CD4-positive, alpha-beta T cell (primary cell): ENCODE measurements at regions not wholly inside any gene's neighbourhood (a gene's known extent, or its start where the extent isn't known, plus 50 kb on each side); places are given as distances from the start of the nearest gene placed in this dataset.

Source experiments
- ATAC-seq: fragments of 200-7000 bp; cut with Tn5 transposase; one replicate; pipeline ENCODE4 v1.10.0; 2022; ENCODE audit warnings: mild to moderate bottlenecking; ENCODE audit not compliant: poor library complexity
- CTCF ChIA-PET: fragments of 350-600 bp; sonication (Branson Sonifier 250); formaldehyde crosslinking; loops from one replicate; lab custom pipeline; 2021; ENCODE audit warnings: antibody characterized with exemption, inconsistent platforms; lab: Charles Lee
- POLR2A ChIA-PET: fragments of 350-600 bp; sonication (Branson Sonifier 250); formaldehyde crosslinking; loops from one replicate; lab custom pipeline; 2021; ENCODE audit warnings: antibody characterized with exemption, inconsistent platforms; lab: Charles Lee
- DNase-seq, 14 experiments: peaks; one replicate each; pipeline ENCODE4 v3.0.0-alpha.2; 2013 to 2020; ENCODE audit warnings: mixed read lengths in 2 of 14
- H3K27ac ChIP-seq, 2 donors: one replicate each; pipeline versions ENCODE4 v1.5.1 to v1.7.0; 2013; ENCODE audit warnings: low read length in 2 of 2, low read depth in 1 of 2, mild to moderate bottlenecking in 1 of 2
- H3K27me3 ChIP-seq, 2 experiments: 1 replicate in 1 of 2; 2 replicates in 1 of 2; pipeline versions ENCODE4 v1.6.1 to v1.7.0; 2013; ENCODE audit warnings: low read length in 2 of 2, control low read depth in 1 of 2, mild to moderate bottlenecking in 1 of 2, moderate library complexity in 1 of 2; ENCODE audit not compliant: insufficient read depth in 2 of 2, control insufficient read depth in 1 of 2
- H3K36me3 ChIP-seq: one replicate; pipeline ENCODE4 v1.6.1; 2013; ENCODE audit warnings: low read length, control low read depth; ENCODE audit not compliant: insufficient read depth
- H3K4me1 ChIP-seq: one replicate; pipeline ENCODE4 v1.6.1; 2013; ENCODE audit warnings: low read length, control low read depth; ENCODE audit not compliant: insufficient read depth
- H3K4me3 ChIP-seq: one replicate; pipeline ENCODE4 v1.5.1; 2013; ENCODE audit warnings: mild to moderate bottlenecking, low read length, moderate library complexity
- H3K9me3 ChIP-seq, 2 experiments: 1 replicate in 1 of 2; 2 replicates in 1 of 2; pipeline versions ENCODE4 v1.6.1 to v1.7.0; 2013; ENCODE audit warnings: low read length in 2 of 2, mild to moderate bottlenecking in 2 of 2, control low read depth in 1 of 2, moderate library complexity in 1 of 2; ENCODE audit not compliant: control insufficient read depth in 1 of 2, insufficient read depth in 1 of 2
- H3K27ac Mint-ChIP-seq: one replicate; pipeline ENCODE4 v1.8.0; 2020; ENCODE audit warnings: mixed read lengths
- H3K27me3 Mint-ChIP-seq: one replicate; pipeline ENCODE4 v1.8.0; 2021; ENCODE audit warnings: mixed read lengths
- H3K36me3 Mint-ChIP-seq: one replicate; pipeline ENCODE4 v1.8.0; 2021; ENCODE audit warnings: low read depth, mixed read lengths
- H3K4me1 Mint-ChIP-seq: one replicate; pipeline ENCODE4 v1.8.0; 2021; ENCODE audit warnings: low read depth, mixed read lengths
- H3K4me3 Mint-ChIP-seq: one replicate; pipeline ENCODE4 v1.8.0; 2020; ENCODE audit warnings: mild to moderate bottlenecking, mixed read lengths
- H3K9me3 Mint-ChIP-seq: one replicate; pipeline ENCODE4 v1.8.0; 2020; ENCODE audit warnings: mixed read lengths
- intact Hi-C, 2 experiments: fragments of 100-400 bp; cut with DNase I in 1 of 2; cut with micrococcal nuclease in 1 of 2; formaldehyde crosslinking; loops; one replicate each; pipeline versions ENCODE4 v1.15.1 to v1.9.0; 2023 to 2025; cut with DNase I, micrococcal nuclease
- TF ChIP-seq, protein P1 (sequence below): fragments of 200-600 bp; IDR thresholded peaks from one replicate; pipeline ENCODE4 v1.8.0; 2022; ENCODE audit warnings: antibody characterized with exemption, mild to moderate bottlenecking

DNA sequence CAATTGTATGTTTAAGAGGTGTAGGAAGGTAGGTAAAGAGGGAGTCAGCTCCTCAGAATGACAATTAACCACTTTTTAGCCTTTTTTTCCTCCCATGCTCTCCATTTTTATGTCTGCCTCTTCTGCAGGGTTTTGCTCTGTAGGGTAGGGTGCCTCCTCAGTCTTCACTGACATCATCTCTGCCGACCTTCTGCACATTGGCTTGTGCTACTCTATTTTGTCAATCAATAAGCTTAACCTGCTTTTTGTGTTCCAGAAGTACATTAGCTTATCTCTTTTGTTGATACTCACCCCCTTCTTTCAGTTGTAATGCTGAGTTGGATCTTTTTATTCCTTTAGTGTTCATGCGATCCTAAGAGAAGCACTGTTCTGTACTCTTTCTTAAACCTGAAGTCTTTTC is 323.2 kb downstream of the RDH14 start:
- no peaks in the 10 kb centered on the region for H3K9me3 ChIP-seq
- no peak overlapping the region for H3K4me3 Mint-ChIP-seq
- ChIA-PET POLR2A (no interaction called here), CTCF (no interaction called here)
- no peaks in the 10 kb centered on the region for H3K4me1 Mint-ChIP-seq
- H3K27me3 Mint-ChIP-seq, result no peaks in the 10 kb centered on the region
- H3K9me3 Mint-ChIP-seq, result no peaks in the 10 kb centered on the region
- TF ChIP-seq, protein P1, sequence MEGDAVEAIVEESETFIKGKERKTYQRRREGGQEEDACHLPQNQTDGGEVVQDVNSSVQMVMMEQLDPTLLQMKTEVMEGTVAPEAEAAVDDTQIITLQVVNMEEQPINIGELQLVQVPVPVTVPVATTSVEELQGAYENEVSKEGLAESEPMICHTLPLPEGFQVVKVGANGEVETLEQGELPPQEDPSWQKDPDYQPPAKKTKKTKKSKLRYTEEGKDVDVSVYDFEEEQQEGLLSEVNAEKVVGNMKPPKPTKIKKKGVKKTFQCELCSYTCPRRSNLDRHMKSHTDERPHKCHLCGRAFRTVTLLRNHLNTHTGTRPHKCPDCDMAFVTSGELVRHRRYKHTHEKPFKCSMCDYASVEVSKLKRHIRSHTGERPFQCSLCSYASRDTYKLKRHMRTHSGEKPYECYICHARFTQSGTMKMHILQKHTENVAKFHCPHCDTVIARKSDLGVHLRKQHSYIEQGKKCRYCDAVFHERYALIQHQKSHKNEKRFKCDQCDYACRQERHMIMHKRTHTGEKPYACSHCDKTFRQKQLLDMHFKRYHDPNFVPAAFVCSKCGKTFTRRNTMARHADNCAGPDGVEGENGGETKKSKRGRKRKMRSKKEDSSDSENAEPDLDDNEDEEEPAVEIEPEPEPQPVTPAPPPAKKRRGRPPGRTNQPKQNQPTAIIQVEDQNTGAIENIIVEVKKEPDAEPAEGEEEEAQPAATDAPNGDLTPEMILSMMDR, result no peak
- no peaks in the 10 kb centered on the region for H3K36me3 ChIP-seq
- no peak overlapping the region for H3K27ac ChIP-seq
- H3K27me3 ChIP-seq, result no peaks in the 10 kb centered on the region
- H3K4me1 ChIP-seq, result no peaks in the 10 kb centered on the region
- ATAC-seq, result no peak
- intact Hi-C loops, result no loop called here
- H3K4me3 ChIP-seq, result no peak overlapping the region
- no peak for DNase-seq
- no peak overlapping the region for H3K27ac Mint-ChIP-seq
- no peaks in the 10 kb centered on the region for H3K36me3 Mint-ChIP-seq

DNA sequence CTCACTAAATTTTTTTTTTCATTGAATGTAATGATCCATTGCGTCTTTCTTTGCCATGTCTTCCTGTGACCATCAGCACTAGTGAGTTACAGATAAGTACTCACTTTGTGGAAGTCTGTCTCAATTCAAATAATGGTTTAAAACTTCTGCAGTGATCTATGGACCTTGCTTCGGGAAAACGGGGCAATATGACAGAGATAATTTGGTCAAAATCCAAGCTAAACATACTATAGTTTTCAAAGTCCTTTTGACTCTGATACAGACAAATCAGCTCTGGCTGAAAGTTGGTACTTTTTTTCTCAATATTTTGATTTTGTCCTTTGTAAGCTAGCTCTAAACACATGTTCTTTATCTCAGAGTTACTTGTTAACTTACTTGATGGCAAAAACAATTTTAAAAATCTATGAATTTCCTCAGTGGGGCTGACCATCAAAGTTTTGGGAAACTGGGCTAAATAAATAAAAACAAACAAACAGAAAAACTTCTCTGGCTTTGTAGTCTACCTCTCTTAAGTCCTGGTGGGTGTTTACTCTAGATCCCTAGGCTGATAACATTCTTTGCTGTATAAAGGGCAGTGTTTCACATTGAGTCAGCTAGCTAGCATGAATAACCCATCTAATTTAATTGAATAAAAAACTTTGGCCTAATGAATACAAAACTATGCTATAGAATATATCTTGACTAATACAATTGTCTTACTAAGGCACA is 327.6 kb downstream of the RDH14 start:
- POLR2A ChIA-PET, result no interaction called here
- H3K36me3 Mint-ChIP-seq, result no peaks in the 10 kb centered on the region
- no peak overlapping the region for H3K4me3 ChIP-seq
- ATAC-seq (no peak), DNase-seq (no peak)
- no peaks in the 10 kb centered on the region for H3K9me3 ChIP-seq
- peaks cover 3% of the 10 kb centered on the region for H3K9me3 Mint-ChIP-seq
- H3K4me1 Mint-ChIP-seq, result no peaks in the 10 kb centered on the region
- H3K36me3 ChIP-seq, result no peaks in the 10 kb centered on the region
- intact Hi-C loops, result no loop called here
- TF ChIP-seq, protein P1, result no peak
- H3K27ac Mint-ChIP-seq, result no peak overlapping the region
- H3K4me3 Mint-ChIP-seq, result no peak overlapping the region
- CTCF ChIA-PET, result no interaction called here
- no peak overlapping the region for H3K27ac ChIP-seq
- peaks cover 8% of the 10 kb centered on the region for H3K27me3 Mint-ChIP-seq
- no peaks in the 10 kb centered on the region for H3K4me1 ChIP-seq
- no peaks in the 10 kb centered on the region for H3K27me3 ChIP-seq

DNA sequence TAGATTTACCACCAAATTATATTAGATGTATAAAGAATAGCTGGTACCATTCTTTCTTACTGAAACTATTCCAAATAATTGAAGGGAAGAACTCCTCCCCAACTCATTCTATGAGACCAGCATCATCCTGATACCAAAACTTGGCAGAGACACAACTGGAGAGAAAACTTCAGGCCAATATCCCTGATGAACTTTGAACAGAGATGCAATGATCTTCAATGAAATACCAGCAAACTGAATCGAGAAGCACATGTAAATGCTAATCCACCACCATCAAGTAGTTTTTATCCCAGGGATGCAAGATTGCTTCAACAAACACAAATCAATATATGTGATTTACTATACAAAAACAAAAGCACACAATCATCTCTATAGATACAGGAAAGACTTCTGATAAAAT is 329.8 kb downstream of the RDH14 start:
- no peaks in the 10 kb centered on the region for H3K9me3 ChIP-seq
- Mint-ChIP-seq H3K4me1 (no peaks in the 10 kb centered on the region), H3K4me3 (no peak overlapping the region), H3K27me3 (peaks cover 8% of the 10 kb centered on the region), H3K9me3 (peaks cover 11% of the 10 kb centered on the region), H3K36me3 (no peaks in the 10 kb centered on the region), H3K27ac (no peak overlapping the region)
- intact Hi-C loops, result no loop called here
- H3K4me3 ChIP-seq, result no peak overlapping the region
- H3K27ac ChIP-seq, result no peak overlapping the region
- ATAC-seq, result no peak
- no peaks in the 10 kb centered on the region for H3K4me1 ChIP-seq
- CTCF ChIA-PET, result no interaction called here
- TF ChIP-seq, protein P1, result no peak
- H3K36me3 ChIP-seq, result no peaks in the 10 kb centered on the region
- no peak for DNase-seq
- no peaks in the 10 kb centered on the region for H3K27me3 ChIP-seq
- POLR2A ChIA-PET, result no interaction called here
